ENCODE measurements at regions not wholly inside any gene's neighbourhood (a gene's known extent, or its start where the extent isn't known, plus 50 kb on each side); places are given as distances from the start of the nearest gene placed in this dataset.

DNA sequence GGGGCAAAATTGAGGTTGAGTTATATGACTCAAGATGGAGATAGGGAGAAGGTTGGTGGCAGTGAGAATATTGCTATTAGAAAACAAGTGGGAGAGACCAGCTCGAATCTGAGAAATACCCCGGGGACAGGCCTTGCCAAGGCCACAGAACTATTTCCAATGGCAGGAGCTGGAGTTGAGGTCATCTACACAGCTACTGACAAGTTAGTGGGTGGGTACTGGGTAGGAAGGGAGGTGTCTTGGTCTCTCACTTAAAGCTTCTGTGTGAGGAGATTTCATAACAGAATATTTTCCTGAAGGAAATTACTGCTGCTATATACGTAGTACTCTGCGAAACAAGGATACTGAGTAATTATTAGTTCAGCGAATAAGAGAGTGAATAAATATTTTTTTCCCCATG, 69.4 kb upstream of the ITPRID2 start:
- TF ChIP-seq SMARCC2 (IDR thresholded peaks at IDR 0.05; ENCODE audit: low read depth): no peak
- TF ChIP-seq, protein P1, sequence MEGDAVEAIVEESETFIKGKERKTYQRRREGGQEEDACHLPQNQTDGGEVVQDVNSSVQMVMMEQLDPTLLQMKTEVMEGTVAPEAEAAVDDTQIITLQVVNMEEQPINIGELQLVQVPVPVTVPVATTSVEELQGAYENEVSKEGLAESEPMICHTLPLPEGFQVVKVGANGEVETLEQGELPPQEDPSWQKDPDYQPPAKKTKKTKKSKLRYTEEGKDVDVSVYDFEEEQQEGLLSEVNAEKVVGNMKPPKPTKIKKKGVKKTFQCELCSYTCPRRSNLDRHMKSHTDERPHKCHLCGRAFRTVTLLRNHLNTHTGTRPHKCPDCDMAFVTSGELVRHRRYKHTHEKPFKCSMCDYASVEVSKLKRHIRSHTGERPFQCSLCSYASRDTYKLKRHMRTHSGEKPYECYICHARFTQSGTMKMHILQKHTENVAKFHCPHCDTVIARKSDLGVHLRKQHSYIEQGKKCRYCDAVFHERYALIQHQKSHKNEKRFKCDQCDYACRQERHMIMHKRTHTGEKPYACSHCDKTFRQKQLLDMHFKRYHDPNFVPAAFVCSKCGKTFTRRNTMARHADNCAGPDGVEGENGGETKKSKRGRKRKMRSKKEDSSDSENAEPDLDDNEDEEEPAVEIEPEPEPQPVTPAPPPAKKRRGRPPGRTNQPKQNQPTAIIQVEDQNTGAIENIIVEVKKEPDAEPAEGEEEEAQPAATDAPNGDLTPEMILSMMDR (IDR thresholded peaks at IDR 0.05 in 2 of 3, conservative IDR thresholded peaks at IDR 0.05 in 1 of 3; ENCODE audit: insufficient read depth in 2 of 3, low read depth in 1 of 3, low read length in 3 of 3): no peak
- no peak for TF ChIP-seq SMAD2 (IDR thresholded peaks at IDR 0.05; ENCODE audit: low read depth, low read length)
- TF ChIP-seq HDAC6 (IDR thresholded peaks at IDR 0.05; ENCODE audit: low read depth, low read length): no peak
- TF ChIP-seq MXI1 (IDR thresholded peaks at IDR 0.05; ENCODE audit: low read depth, low read length): no peak
